ENCODE measurements at regions not wholly inside any gene's neighbourhood (a gene's known extent, or its start where the extent isn't known, plus 50 kb on each side); places are given as distances from the start of the nearest gene placed in this dataset.
"Not testable (repeated sequence)": the region's sequence is repeated elsewhere in the genome, so short reads cannot be mapped to it uniquely, and the experiment has no call there.

- intact Hi-C loops (cut with micrococcal nuclease): no loop called here
Measured at GRCh38 chr18:27582760-27583412, 397.8 kb upstream of the CHST9 start.

GRCh38 chr18:27581296-27581904, 396.3 kb upstream of the CHST9 start:
- intact Hi-C loops (cut with micrococcal nuclease): no loop called here

- intact Hi-C loops (cut with micrococcal nuclease): no loop called here
Measured at GRCh38 chr18:27579364-27579763, 394.3 kb upstream of the CHST9 start.

- intact Hi-C loops (cut with micrococcal nuclease): no loop called here
Measured at GRCh38 chr18:27577752-27578151, 392.6 kb upstream of the CHST9 start.

GRCh38 chr18:27577265-27577664, 392.2 kb upstream of the CHST9 start:
- intact Hi-C loops (cut with micrococcal nuclease): no loop called here

GRCh38 chr18:27567434-27567833, 382.3 kb upstream of the CHST9 start:
- intact Hi-C loops (cut with micrococcal nuclease): no loop called here

- intact Hi-C loops (cut with micrococcal nuclease): no loop called here
Measured at GRCh38 chr18:27564066-27564465, 379.0 kb upstream of the CHST9 start.

GRCh38 chr18:27558388-27559155, 373.5 kb upstream of the CHST9 start:
- intact Hi-C loops (cut with micrococcal nuclease): no loop called here

GRCh38 chr18:27556741-27557140, 371.6 kb upstream of the CHST9 start:
- intact Hi-C loops (cut with micrococcal nuclease): no loop called here

- intact Hi-C loops (cut with micrococcal nuclease): no loop called here
Measured at GRCh38 chr18:27549335-27550039, 364.4 kb upstream of the CHST9 start.

- intact Hi-C loops (cut with micrococcal nuclease): no loop called here
Measured at GRCh38 chr18:27546991-27547390, 361.9 kb upstream of the CHST9 start.

- intact Hi-C loops (cut with micrococcal nuclease): no loop called here
Measured at GRCh38 chr18:27544206-27544605, 359.1 kb upstream of the CHST9 start.

GRCh38 chr18:27541293-27541692, 356.2 kb upstream of the CHST9 start:
- intact Hi-C loops (cut with micrococcal nuclease): no loop called here

GRCh38 chr18:27540111-27540510, 355.0 kb upstream of the CHST9 start:
- intact Hi-C loops (cut with micrococcal nuclease): no loop called here

GRCh38 chr18:27528925-27529521, 343.9 kb upstream of the CHST9 start:
- intact Hi-C loops (cut with micrococcal nuclease): no loop called here

GRCh38 chr18:27527856-27528255, 342.7 kb upstream of the CHST9 start:
- intact Hi-C loops (cut with micrococcal nuclease): no loop called here

GRCh38 chr18:27520401-27520800, 335.3 kb upstream of the CHST9 start:
- intact Hi-C loops (cut with micrococcal nuclease): no loop called here

- intact Hi-C loops (cut with micrococcal nuclease): not testable (repeated sequence)
Measured at GRCh38 chr18:27510036-27510633, 325.0 kb upstream of the CHST9 start.

GRCh38 chr18:27501671-27502070, 316.6 kb upstream of the CHST9 start:
- intact Hi-C loops (cut with micrococcal nuclease): no loop called here

GRCh38 chr18:27500531-27500930, 315.4 kb upstream of the CHST9 start:
- intact Hi-C loops (cut with micrococcal nuclease): no loop called here

GRCh38 chr18:27497246-27497645, 312.1 kb upstream of the CHST9 start:
- intact Hi-C loops (cut with micrococcal nuclease): no loop called here

Measured in T-helper 1 cell treated with Interleukin-12 subunit alpha and Interleukin-12 subunit beta and Interleukin-4 antibody, amounts not matched to agents 30 ng/mL and 1 ng/mL, for 36 hours (primary cell).